ENCODE measurements at regions not wholly inside any gene's neighbourhood (a gene's known extent, or its start where the extent isn't known, plus 50 kb on each side); places are given as distances from the start of the nearest gene placed in this dataset.

GRCh38 chr9:110125207-110125751 is 82.7 kb downstream of the C9orf152 start (continued):
- TF ChIP-seq, protein P1, sequence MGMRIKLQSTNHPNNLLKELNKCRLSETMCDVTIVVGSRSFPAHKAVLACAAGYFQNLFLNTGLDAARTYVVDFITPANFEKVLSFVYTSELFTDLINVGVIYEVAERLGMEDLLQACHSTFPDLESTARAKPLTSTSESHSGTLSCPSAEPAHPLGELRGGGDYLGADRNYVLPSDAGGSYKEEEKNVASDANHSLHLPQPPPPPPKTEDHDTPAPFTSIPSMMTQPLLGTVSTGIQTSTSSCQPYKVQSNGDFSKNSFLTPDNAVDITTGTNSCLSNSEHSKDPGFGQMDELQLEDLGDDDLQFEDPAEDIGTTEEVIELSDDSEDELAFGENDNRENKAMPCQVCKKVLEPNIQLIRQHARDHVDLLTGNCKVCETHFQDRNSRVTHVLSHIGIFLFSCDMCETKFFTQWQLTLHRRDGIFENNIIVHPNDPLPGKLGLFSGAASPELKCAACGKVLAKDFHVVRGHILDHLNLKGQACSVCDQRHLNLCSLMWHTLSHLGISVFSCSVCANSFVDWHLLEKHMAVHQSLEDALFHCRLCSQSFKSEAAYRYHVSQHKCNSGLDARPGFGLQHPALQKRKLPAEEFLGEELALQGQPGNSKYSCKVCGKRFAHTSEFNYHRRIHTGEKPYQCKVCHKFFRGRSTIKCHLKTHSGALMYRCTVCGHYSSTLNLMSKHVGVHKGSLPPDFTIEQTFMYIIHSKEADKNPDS (CRISPR knock-in tag; IDR thresholded peaks at IDR 0.05): no peak
- TF ChIP-seq SALL2 (CRISPR knock-in tag; IDR thresholded peaks at IDR 0.05): no peak
- TF ChIP-seq UBTF (CRISPR knock-in tag; IDR thresholded peaks at IDR 0.05): peak; percentile 56; the same call in 1 of the 2 replicates
- TF ChIP-seq RCOR2 (CRISPR knock-in tag; IDR thresholded peaks at IDR 0.05): no peak
- no peak for TF ChIP-seq ZNF296 (CRISPR knock-in tag; conservative IDR thresholded peaks at IDR 0.05)
- peak; percentile 55; the same call in 1 of the 2 replicates for TF ChIP-seq ZFP37 (CRISPR knock-in tag; IDR thresholded peaks at IDR 0.05; ENCODE audit: borderline replicate concordance)
- TF ChIP-seq ZNF780A (CRISPR knock-in tag; IDR thresholded peaks at IDR 0.05): no peak
- no peak for TF ChIP-seq ZNF674 (CRISPR knock-in tag; IDR thresholded peaks at IDR 0.05; ENCODE audit: low read depth)
- TF ChIP-seq FIP1L1 (IDR thresholded peaks at IDR 0.05; ENCODE audit: borderline replicate concordance, insufficient read depth, low read depth, low read length): no peak
- TF ChIP-seq NCOR1 (IDR thresholded peaks at IDR 0.05; ENCODE audit: borderline replicate concordance, low read length): peak; percentile 71; the same call in 1 of the 2 replicates
- TF ChIP-seq ZNF691 (CRISPR knock-in tag; IDR thresholded peaks at IDR 0.05; ENCODE audit: borderline replicate concordance, low read depth): peak; percentile 45; the same call in 1 of the 2 replicates
- TF ChIP-seq HBP1 (CRISPR knock-in tag; IDR thresholded peaks at IDR 0.05; ENCODE audit: low read depth): no peak
- TF ChIP-seq ZNF775 (CRISPR knock-in tag; IDR thresholded peaks at IDR 0.05; ENCODE audit: borderline replicate concordance): no peak
- TF ChIP-seq, protein P2, sequence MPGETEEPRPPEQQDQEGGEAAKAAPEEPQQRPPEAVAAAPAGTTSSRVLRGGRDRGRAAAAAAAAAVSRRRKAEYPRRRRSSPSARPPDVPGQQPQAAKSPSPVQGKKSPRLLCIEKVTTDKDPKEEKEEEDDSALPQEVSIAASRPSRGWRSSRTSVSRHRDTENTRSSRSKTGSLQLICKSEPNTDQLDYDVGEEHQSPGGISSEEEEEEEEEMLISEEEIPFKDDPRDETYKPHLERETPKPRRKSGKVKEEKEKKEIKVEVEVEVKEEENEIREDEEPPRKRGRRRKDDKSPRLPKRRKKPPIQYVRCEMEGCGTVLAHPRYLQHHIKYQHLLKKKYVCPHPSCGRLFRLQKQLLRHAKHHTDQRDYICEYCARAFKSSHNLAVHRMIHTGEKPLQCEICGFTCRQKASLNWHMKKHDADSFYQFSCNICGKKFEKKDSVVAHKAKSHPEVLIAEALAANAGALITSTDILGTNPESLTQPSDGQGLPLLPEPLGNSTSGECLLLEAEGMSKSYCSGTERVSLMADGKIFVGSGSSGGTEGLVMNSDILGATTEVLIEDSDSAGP (CRISPR knock-in tag; IDR thresholded peaks at IDR 0.05; ENCODE audit: borderline replicate concordance): peak; percentile 28; the same call in 1 of the 2 replicates
- peak; percentile 52 for TF ChIP-seq PHF5A (CRISPR knock-in tag; IDR thresholded peaks at IDR 0.05; ENCODE audit: low read depth, unreplicated experiment)
- TF ChIP-seq HOXD1 (CRISPR knock-in tag; IDR thresholded peaks at IDR 0.05): no peak
- no peak for TF ChIP-seq ZBTB4 (CRISPR knock-in tag; IDR thresholded peaks at IDR 0.05; ENCODE audit: borderline replicate concordance)
